SU-DHL-6 (cell line): ENCODE measurements at regions not wholly inside any gene's neighbourhood (a gene's known extent, or its start where the extent isn't known, plus 50 kb on each side); places are given as distances from the start of the nearest gene placed in this dataset.

Source experiments
- H2AFZ ChIP-seq: fragments of 200-600 bp; sonication (generic); 2 replicates; pipeline ENCODE4 v1.6.1; 2014; ENCODE audit warnings: low read depth, mild to moderate bottlenecking, moderate library complexity, mixed read lengths, antibody characterized with exemption, low read length; ENCODE audit not compliant: severe bottlenecking
- H3F3A ChIP-seq: fragments of 200-600 bp; shearing (Covaris generic); 2 replicates; pipeline ENCODE4 v1.6.0; 2016; ENCODE audit warnings: antibody characterized with exemption, mild to moderate bottlenecking; ENCODE audit not compliant: insufficient read depth
- H3K27ac ChIP-seq: fragments of 200-600 bp; sonication (generic); 2 replicates; pipeline ENCODE4 v1.5.1; 2016; ENCODE audit warnings: low read depth, mild to moderate bottlenecking, low read length, moderate library complexity, mixed read lengths
- H3K27me3 ChIP-seq: fragments of 200-600 bp; sonication (generic), shearing (Covaris generic); 2 replicates; pipeline ENCODE4 v1.6.0; 2014; ENCODE audit warnings: mild to moderate bottlenecking, low read length
- H3K36me3 ChIP-seq: fragments of 200-600 bp; sonication (generic); 2 replicates; pipeline ENCODE4 v1.6.1; 2014; ENCODE audit warnings: mild to moderate bottlenecking, low read length, mixed read lengths
- H3K4me2 ChIP-seq: fragments of 300-600, 200-600 bp; shearing (Covaris generic), sonication (generic); 2 replicates; pipeline ENCODE4 v1.6.0; 2014; ENCODE audit warnings: low read length, low read depth, mild to moderate bottlenecking; ENCODE audit not compliant: poor library complexity, severe bottlenecking
- H3K4me3 ChIP-seq: fragments of 200-600 bp; sonication (generic); 2 replicates; pipeline ENCODE4 v1.5.1; 2014; ENCODE audit warnings: antibody characterized with exemption, low read length, mild to moderate bottlenecking, mixed read lengths; ENCODE audit not compliant: insufficient read depth, poor library complexity, severe bottlenecking
- H3K79me2 ChIP-seq: fragments of 200-600 bp; sonication (generic); 2 replicates; pipeline ENCODE4 v1.6.1; 2014; ENCODE audit warnings: mild to moderate bottlenecking, low read length, moderate library complexity; ENCODE audit not compliant: insufficient read depth
- H3K9ac ChIP-seq: fragments of 200-600 bp; sonication (generic); 2 replicates; pipeline ENCODE4 v1.7.0; 2014; ENCODE audit warnings: mild to moderate bottlenecking, low read length
- H3K9me2 ChIP-seq: fragments of 200-600 bp; sonication (generic); replicated peaks from 2 replicates; pipeline ENCODE4 v1.6.1; 2014; ENCODE audit warnings: low read length; ENCODE audit not compliant: insufficient read depth
- H3K9me3 ChIP-seq: fragments of 200-600 bp; sonication (generic); 2 replicates; pipeline ENCODE4 v1.6.1; 2014; ENCODE audit warnings: low read length, mixed read lengths; ENCODE audit not compliant: insufficient read depth
- H4K20me1 ChIP-seq: fragments of 200-600 bp; sonication (generic); 2 replicates; pipeline ENCODE4 v1.6.1; 2014; ENCODE audit warnings: low read depth, mild to moderate bottlenecking, antibody characterized with exemption, low read length, moderate library complexity, mixed read lengths
- CTCF ChIP-seq: fragments of 200-600 bp; sonication (generic); IDR thresholded peaks from one replicate; pipeline ENCODE4 v1.5.1; 2017; ENCODE audit warnings: antibody characterized with exemption, mild to moderate bottlenecking, low read length, moderate library complexity; ENCODE audit not compliant: insufficient read depth, poor library complexity, severe bottlenecking
- EZH2phosphoT487 ChIP-seq: fragments of 200-600 bp; sonication (generic), shearing (Covaris generic); conservative IDR thresholded peaks from 2 replicates; pipeline ENCODE4 v1.6.1; 2018; ENCODE audit warnings: mild to moderate bottlenecking, antibody characterized with exemption, low read length, moderate library complexity, mixed read lengths

- no peaks in the 10 kb centered on the region for H3K9me2 ChIP-seq
- TF ChIP-seq CTCF (no peak), EZH2phosphoT487 (no peak)
- no peak overlapping the region for H3K27ac ChIP-seq
- H2AFZ ChIP-seq: no peak overlapping the region
- no peak overlapping the region for H3K4me2 ChIP-seq
- no peak overlapping the region for H3K4me3 ChIP-seq
- H3K9ac ChIP-seq: no peak overlapping the region
- H3K9me3 ChIP-seq: no peaks in the 10 kb centered on the region
- no peaks in the 10 kb centered on the region for H4K20me1 ChIP-seq
- H3K27me3 ChIP-seq: no peaks in the 10 kb centered on the region
- H3K79me2 ChIP-seq: no peaks in the 10 kb centered on the region
- no peaks in the 10 kb centered on the region for H3K36me3 ChIP-seq
- H3F3A ChIP-seq: no peaks in the 10 kb centered on the region
Measured at GRCh38 chr1:182246783-182247182, 144.8 kb downstream of the GLUL start.

- no peaks in the 10 kb centered on the region for H3K36me3 ChIP-seq
- H3K27me3 ChIP-seq: no peaks in the 10 kb centered on the region
- H3K9me3 ChIP-seq: no peaks in the 10 kb centered on the region
- no peak overlapping the region for H3K4me2 ChIP-seq
- no peaks in the 10 kb centered on the region for H4K20me1 ChIP-seq
- H3K9me2 ChIP-seq: no peaks in the 10 kb centered on the region
- no peak overlapping the region for H3K9ac ChIP-seq
- no peak overlapping the region for H3K4me3 ChIP-seq
- no peaks in the 10 kb centered on the region for H3K79me2 ChIP-seq
- TF ChIP-seq EZH2phosphoT487: no peak
- no peak for TF ChIP-seq CTCF
- no peak overlapping the region for H3K27ac ChIP-seq
- H3F3A ChIP-seq: no peaks in the 10 kb centered on the region
- H2AFZ ChIP-seq: no peak overlapping the region
Measured at GRCh38 chr1:182245040-182245439, 146.6 kb downstream of the GLUL start.

- no peak overlapping the region for H3K4me3 ChIP-seq
- no peaks in the 10 kb centered on the region for H3F3A ChIP-seq
- H3K27ac ChIP-seq: no peak overlapping the region
- H3K27me3 ChIP-seq: no peaks in the 10 kb centered on the region
- H3K4me2 ChIP-seq: no peak overlapping the region
- no peaks in the 10 kb centered on the region for H3K36me3 ChIP-seq
- no peak for TF ChIP-seq CTCF
- no peak for TF ChIP-seq EZH2phosphoT487
- H2AFZ ChIP-seq: no peak overlapping the region
- H4K20me1 ChIP-seq: no peaks in the 10 kb centered on the region
- no peaks in the 10 kb centered on the region for H3K9me2 ChIP-seq
- H3K9ac ChIP-seq: no peak overlapping the region
- H3K79me2 ChIP-seq: no peaks in the 10 kb centered on the region
- no peaks in the 10 kb centered on the region for H3K9me3 ChIP-seq
Measured at GRCh38 chr1:182244451-182244850, 147.1 kb downstream of the GLUL start.

GRCh38 chr1:182242641-182243040, 148.9 kb downstream of the GLUL start:
- Histone ChIP-seq H3K36me3 (no peaks in the 10 kb centered on the region), H3K79me2 (no peaks in the 10 kb centered on the region), H3K27me3 (no peaks in the 10 kb centered on the region), H3K4me3 (no peak overlapping the region), H3K9me2 (no peaks in the 10 kb centered on the region), H4K20me1 (no peaks in the 10 kb centered on the region), H3K9ac (no peak overlapping the region), H2AFZ (no peak overlapping the region), H3K27ac (no peak overlapping the region), H3K9me3 (no peaks in the 10 kb centered on the region), H3F3A (no peaks in the 10 kb centered on the region), H3K4me2 (no peak overlapping the region)
- TF ChIP-seq EZH2phosphoT487: no peak
- no peak for TF ChIP-seq CTCF
